ENCODE measurements at regions not wholly inside any gene's neighbourhood (a gene's known extent, or its start where the extent isn't known, plus 50 kb on each side); places are given as distances from the start of the nearest gene placed in this dataset.

DNA sequence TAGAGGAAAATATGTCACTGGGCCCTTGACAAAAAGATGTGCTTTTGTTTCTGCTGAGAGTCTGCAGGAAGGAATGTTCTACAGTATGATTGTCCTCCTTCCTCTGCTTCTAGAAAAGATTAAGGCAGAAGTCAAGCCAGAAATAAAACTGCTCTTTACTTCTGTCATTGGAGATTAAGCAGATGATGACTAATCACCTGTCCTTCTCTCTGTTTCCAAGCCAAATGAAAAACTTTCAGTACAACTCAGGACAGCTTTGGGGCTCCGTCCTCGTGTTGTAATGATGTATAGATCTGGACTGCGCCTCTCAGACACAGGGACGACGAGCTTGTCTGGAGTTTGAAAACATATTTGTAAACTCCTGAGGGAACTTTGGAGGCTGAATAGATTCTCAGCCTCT lies 159.3 kb downstream of the DYRK2 start:
- DNase-seq (ENCODE audit: low read depth in 4 of 6, low spot score in 6 of 6): no peak
- H3K4me1 ChIP-seq (ENCODE audit: control insufficient read depth, insufficient read depth, low read length): no peaks in the 10 kb centered on the region
- no peak overlapping the region for H3K27ac ChIP-seq (ENCODE audit: low read depth, low read length)
- no peaks in the 10 kb centered on the region for H3K36me3 ChIP-seq (ENCODE audit: control insufficient read depth, insufficient read depth, low read length)
- no peak overlapping the region for H3K4me3 ChIP-seq (ENCODE audit: low read depth, low read length)
- no peaks in the 10 kb centered on the region for H3K9me3 ChIP-seq (ENCODE audit: control insufficient read depth, insufficient read depth, low read length)
- WGBS (ENCODE audit: insufficient coverage): 80% methylated on average over 2 of the region's 5 CpGs
- H3K27me3 ChIP-seq (ENCODE audit: control insufficient read depth, insufficient read depth, low read length): no peaks in the 10 kb centered on the region

DNA sequence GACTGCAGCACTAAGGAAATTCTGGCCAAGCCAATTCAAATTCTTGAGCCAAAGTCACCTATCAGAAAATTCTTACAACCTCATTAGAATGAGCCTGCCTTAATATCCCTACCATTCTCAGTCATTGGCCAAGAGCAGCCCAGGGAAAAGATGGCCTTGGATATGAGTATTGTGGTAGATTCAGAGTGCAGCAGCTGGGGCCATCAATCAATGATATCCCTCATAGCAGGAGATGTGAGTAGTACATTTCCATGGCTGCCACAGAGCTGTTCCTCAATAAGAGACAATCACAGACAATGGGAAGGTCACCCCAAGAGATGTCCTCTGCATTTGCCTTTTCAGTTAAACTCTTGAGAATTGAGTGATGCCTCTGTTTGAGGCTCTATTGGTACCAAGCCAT lies 161.6 kb downstream of the DYRK2 start:
- no peak overlapping the region for H3K27ac ChIP-seq (ENCODE audit: low read depth, low read length)
- no peak overlapping the region for H3K4me3 ChIP-seq (ENCODE audit: low read depth, low read length)
- no peaks in the 10 kb centered on the region for H3K36me3 ChIP-seq (ENCODE audit: control insufficient read depth, insufficient read depth, low read length)
- DNase-seq (ENCODE audit: low read depth in 4 of 6, low spot score in 6 of 6): no peak
- no peaks in the 10 kb centered on the region for H3K4me1 ChIP-seq (ENCODE audit: control insufficient read depth, insufficient read depth, low read length)
- H3K9me3 ChIP-seq (ENCODE audit: control insufficient read depth, insufficient read depth, low read length): no peaks in the 10 kb centered on the region
- H3K27me3 ChIP-seq (ENCODE audit: control insufficient read depth, insufficient read depth, low read length): no peaks in the 10 kb centered on the region

DNA sequence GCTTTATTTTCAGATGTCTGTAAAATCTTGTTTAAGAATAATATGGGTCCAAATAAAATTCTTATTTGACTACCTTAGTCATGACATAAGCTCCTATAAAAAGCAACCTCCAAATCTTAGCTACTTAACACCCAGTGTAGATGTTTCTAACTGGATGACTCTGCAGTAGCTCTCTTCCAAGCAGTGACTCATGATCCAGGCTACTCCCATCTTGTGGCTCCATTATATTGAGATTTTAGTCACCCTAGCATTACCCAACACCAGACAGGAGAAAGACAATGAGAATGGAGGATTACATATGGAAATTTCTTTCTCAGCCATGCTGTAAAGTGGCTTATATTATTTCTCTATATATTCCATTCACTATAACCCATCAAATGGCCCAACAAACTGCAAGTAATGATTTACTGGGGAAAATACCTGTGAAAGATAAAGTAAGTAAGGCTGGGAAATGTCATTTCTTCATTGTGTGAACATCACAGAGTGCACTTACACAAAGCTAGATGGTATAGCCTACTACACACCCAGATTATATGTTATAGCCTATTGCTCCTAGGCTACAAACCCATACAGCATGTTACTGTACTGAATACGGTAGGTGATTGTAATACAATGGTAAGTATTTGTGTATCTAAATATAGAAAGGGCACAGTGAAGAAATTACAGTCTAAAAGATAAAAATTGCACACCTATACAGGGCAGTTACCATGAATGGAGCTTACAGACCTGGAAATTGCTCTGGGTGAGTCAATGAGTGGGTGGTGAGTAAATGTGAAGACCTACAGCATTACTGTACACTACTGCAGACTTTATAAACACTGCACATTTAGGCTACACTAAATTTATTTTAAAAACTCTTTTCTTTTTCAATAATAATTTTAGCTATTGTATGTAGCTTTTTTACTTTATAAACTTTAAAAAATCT lies 163.2 kb downstream of the DYRK2 start:
- no peaks in the 10 kb centered on the region for H3K27me3 ChIP-seq (ENCODE audit: control insufficient read depth, insufficient read depth, low read length)

DNA sequence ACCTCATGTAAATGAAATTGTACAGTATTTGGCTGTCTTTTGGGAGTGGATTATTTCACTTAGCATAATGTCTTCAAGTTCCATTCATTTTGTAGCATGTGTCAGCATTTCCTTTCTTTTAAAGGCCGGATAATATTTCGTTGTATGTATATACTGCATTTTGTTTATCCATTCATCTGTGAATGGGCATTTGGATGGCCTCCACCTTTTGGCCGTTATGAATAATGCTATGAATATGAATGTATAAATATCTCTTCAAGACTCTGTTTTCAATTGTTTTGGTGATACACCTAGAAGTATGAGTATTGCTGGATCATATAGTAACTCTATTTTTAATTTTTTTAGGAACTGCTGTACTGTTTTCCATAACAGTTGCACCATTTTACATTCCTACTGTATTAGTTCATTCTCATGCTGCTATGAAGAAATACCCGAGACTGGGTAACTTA lies 164.9 kb downstream of the DYRK2 start:
- H3K27me3 ChIP-seq (ENCODE audit: control insufficient read depth, insufficient read depth, low read length): no peaks in the 10 kb centered on the region
- peaks cover 3% of the 10 kb centered on the region for H3K9me3 ChIP-seq (ENCODE audit: control insufficient read depth, insufficient read depth, low read length)
- WGBS (ENCODE audit: insufficient coverage): no CpG with 5 or more reads among the region's 4 CpGs
- no peaks in the 10 kb centered on the region for H3K4me1 ChIP-seq (ENCODE audit: control insufficient read depth, insufficient read depth, low read length)
- no peak for DNase-seq (ENCODE audit: low read depth in 4 of 6, low spot score in 6 of 6)
- no peak overlapping the region for H3K4me3 ChIP-seq (ENCODE audit: low read depth, low read length)
- H3K27ac ChIP-seq (ENCODE audit: low read depth, low read length): no peak overlapping the region
- no peaks in the 10 kb centered on the region for H3K36me3 ChIP-seq (ENCODE audit: control insufficient read depth, insufficient read depth, low read length)

More for the DNA sequence above, 163.2 kb downstream of the DYRK2 start:
- Histone ChIP-seq H3K36me3 (ENCODE audit: control insufficient read depth, insufficient read depth, low read length) (no peaks in the 10 kb centered on the region), H3K27ac (ENCODE audit: low read depth, low read length) (no peak overlapping the region), H3K9me3 (ENCODE audit: control insufficient read depth, insufficient read depth, low read length) (peaks cover 3% of the 10 kb centered on the region), H3K4me3 (ENCODE audit: low read depth, low read length) (no peak overlapping the region), H3K4me1 (ENCODE audit: control insufficient read depth, insufficient read depth, low read length) (no peaks in the 10 kb centered on the region)
- DNase-seq (ENCODE audit: low read depth in 4 of 6, low spot score in 6 of 6): no peak
- WGBS (ENCODE audit: insufficient coverage): no CpG with 5 or more reads among the region's 1 CpG

DNA sequence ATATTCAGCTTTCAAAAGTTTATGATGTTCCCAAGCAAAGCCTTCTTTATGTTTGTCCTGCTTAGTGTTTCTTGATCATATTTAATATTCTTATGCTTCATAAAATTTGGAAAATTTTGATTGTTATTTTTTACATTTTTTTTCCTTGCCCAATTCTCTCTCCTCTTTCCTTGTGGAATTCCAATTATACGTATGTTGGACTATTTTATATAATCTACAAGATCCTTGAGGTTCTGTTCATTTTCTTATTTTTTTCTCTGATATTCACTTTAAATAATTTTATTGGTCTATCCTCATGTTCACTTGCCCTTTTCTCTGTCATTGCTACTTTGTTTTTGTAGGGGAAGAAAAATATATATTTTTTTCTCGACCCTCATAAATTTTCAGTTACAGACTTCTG lies 167.7 kb downstream of the DYRK2 start:
- Histone ChIP-seq H3K27me3 (ENCODE audit: control insufficient read depth, insufficient read depth, low read length) (no peaks in the 10 kb centered on the region), H3K9me3 (ENCODE audit: control insufficient read depth, insufficient read depth, low read length) (peaks cover 3% of the 10 kb centered on the region), H3K36me3 (ENCODE audit: control insufficient read depth, insufficient read depth, low read length) (no peaks in the 10 kb centered on the region), H3K4me3 (ENCODE audit: low read depth, low read length) (no peak overlapping the region), H3K27ac (ENCODE audit: low read depth, low read length) (no peak overlapping the region), H3K4me1 (ENCODE audit: control insufficient read depth, insufficient read depth, low read length) (no peaks in the 10 kb centered on the region)
- no peak for DNase-seq (ENCODE audit: low read depth in 4 of 6, low spot score in 6 of 6)
- WGBS (ENCODE audit: insufficient coverage): no CpG with 5 or more reads among the region's 2 CpGs

DNA sequence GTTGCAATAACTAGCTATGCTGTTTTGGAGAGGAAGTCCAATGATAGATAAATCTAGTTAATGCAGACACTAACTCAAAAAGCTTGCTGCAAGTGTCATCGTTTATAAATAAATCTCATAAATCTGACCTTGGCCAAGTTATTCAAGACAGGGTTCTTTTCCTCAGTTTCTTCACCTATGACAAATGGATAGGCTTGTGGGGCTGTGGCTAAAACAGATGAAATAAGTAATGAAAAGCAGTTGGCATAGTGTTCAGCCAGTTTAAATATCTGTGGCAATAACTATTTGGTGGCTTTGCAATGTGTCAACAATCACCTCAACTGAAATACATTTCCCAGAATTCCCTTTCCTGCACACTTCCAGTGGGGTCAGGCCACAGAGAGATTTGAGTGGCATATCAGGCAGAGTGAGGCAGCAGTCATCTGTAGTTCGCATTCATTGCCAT lies 169.9 kb downstream of the DYRK2 start:
- Histone ChIP-seq H3K4me3 (ENCODE audit: low read depth, low read length) (no peak overlapping the region), H3K36me3 (ENCODE audit: control insufficient read depth, insufficient read depth, low read length) (no peaks in the 10 kb centered on the region), H3K27me3 (ENCODE audit: control insufficient read depth, insufficient read depth, low read length) (no peaks in the 10 kb centered on the region), H3K27ac (ENCODE audit: low read depth, low read length) (no peak overlapping the region), H3K9me3 (ENCODE audit: control insufficient read depth, insufficient read depth, low read length) (peaks cover 3% of the 10 kb centered on the region), H3K4me1 (ENCODE audit: control insufficient read depth, insufficient read depth, low read length) (no peaks in the 10 kb centered on the region)
- no peak for DNase-seq (ENCODE audit: low read depth in 4 of 6, low spot score in 6 of 6)
- WGBS (ENCODE audit: insufficient coverage): 100% methylated on average over 1 of the region's 2 CpGs

DNA sequence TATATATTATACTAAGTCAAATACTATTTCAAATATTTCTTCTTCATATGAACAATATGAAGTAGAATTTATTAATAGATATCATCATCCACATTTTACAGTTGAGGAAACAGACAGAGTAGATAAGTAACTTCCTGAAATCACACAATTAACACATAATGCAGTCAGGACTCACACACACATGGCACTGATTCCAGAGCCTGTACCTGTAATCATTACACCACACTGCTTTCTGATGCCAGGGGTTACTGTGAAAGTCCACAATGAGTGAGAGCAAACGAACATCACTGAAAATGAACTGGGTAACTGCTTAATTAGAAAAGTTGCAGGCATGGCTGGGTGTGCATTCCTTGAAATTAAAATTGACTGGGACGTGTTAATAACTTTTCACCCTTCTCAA lies 169.3 kb upstream of the IFNG-AS1 start:
- DNase-seq (ENCODE audit: low read depth in 4 of 6, low spot score in 6 of 6): no peak
- Histone ChIP-seq H3K4me1 (ENCODE audit: control insufficient read depth, insufficient read depth, low read length) (no peaks in the 10 kb centered on the region), H3K36me3 (ENCODE audit: control insufficient read depth, insufficient read depth, low read length) (no peaks in the 10 kb centered on the region), H3K9me3 (ENCODE audit: control insufficient read depth, insufficient read depth, low read length) (peaks cover 3% of the 10 kb centered on the region), H3K27me3 (ENCODE audit: control insufficient read depth, insufficient read depth, low read length) (no peaks in the 10 kb centered on the region), H3K27ac (ENCODE audit: low read depth, low read length) (no peak overlapping the region), H3K4me3 (ENCODE audit: low read depth, low read length) (no peak overlapping the region)
- no CpG with 5 or more reads among the region's 2 CpGs for WGBS (ENCODE audit: insufficient coverage)

DNA sequence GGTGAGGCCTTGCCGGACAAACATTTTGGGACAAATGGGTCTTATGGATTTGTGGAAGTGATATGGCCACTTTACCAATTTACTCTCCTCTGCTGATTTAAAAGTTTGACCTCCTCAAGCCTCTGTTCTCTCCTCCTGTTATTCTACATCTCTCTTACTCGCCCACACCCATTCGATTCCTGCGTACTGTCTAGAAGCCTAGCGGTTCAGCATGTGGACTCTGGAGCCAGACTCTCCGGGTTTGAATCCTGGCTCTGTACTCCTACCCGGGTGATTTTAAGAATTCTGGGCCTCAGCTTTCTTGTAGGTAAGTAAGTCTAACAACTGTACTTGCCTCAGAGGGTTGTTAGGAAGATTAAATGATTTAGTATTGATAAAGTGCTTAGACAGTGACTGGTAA lies 168.6 kb upstream of the IFNG-AS1 start:
- H3K9me3 ChIP-seq (ENCODE audit: control insufficient read depth, insufficient read depth, low read length): no peaks in the 10 kb centered on the region
- DNase-seq (ENCODE audit: low read depth in 4 of 6, low spot score in 6 of 6): no peak
- 90% methylated on average over 6 of the region's 7 CpGs for WGBS (ENCODE audit: insufficient coverage)
- no peaks in the 10 kb centered on the region for H3K36me3 ChIP-seq (ENCODE audit: control insufficient read depth, insufficient read depth, low read length)
- no peak overlapping the region for H3K27ac ChIP-seq (ENCODE audit: low read depth, low read length)
- no peaks in the 10 kb centered on the region for H3K4me1 ChIP-seq (ENCODE audit: control insufficient read depth, insufficient read depth, low read length)
- H3K4me3 ChIP-seq (ENCODE audit: low read depth, low read length): no peak overlapping the region
- no peaks in the 10 kb centered on the region for H3K27me3 ChIP-seq (ENCODE audit: control insufficient read depth, insufficient read depth, low read length)

DNA sequence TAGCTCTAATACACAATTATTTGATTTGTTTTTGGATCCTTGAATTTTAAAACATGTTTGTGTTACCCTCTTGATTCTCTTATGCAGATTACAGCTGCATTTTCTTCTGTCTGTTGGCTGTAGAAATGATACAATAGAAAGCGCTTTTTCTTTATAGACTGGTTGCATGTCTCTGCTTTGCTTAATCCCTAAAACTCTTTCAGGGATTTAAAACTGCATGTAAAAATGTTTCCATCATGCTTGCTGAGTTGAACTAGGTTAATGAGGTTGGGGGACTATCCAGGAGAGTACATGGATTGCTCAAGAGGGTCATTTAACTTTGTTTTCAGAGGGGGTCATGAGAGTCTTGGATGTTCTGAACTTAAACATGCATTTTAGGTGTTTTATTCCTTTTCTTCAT lies 166.4 kb upstream of the IFNG-AS1 start:
- no CpG with 5 or more reads among the region's 1 CpG for WGBS (ENCODE audit: insufficient coverage)
- no peaks in the 10 kb centered on the region for H3K27me3 ChIP-seq (ENCODE audit: control insufficient read depth, insufficient read depth, low read length)

DNA sequence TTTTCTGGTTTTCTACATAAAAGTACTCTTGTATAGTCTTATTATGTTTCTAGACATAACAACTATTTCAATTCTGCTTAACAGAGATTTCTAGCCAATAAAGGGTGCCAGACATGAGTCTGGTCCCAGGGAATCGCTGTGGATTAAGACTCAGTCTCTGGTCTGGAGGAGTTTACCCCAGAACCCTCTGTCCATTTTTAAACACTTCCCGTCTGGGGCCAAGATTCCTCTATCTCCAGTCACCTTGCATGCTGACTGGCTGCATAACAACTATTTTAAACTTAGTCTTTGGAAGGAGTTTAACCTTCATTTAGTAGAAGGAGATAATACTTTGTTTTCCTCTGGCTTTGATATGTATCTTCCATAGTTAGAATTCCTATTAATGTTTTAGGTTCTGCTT lies 163.1 kb upstream of the IFNG-AS1 start:
- H3K27ac ChIP-seq (ENCODE audit: low read depth, low read length): no peak overlapping the region
- no CpG with 5 or more reads among the region's 2 CpGs for WGBS (ENCODE audit: insufficient coverage)
- no peaks in the 10 kb centered on the region for H3K4me1 ChIP-seq (ENCODE audit: control insufficient read depth, insufficient read depth, low read length)
- no peak for DNase-seq (ENCODE audit: low read depth in 4 of 6, low spot score in 6 of 6)
- H3K4me3 ChIP-seq (ENCODE audit: low read depth, low read length): no peak overlapping the region
- no peaks in the 10 kb centered on the region for H3K9me3 ChIP-seq (ENCODE audit: control insufficient read depth, insufficient read depth, low read length)
- H3K27me3 ChIP-seq (ENCODE audit: control insufficient read depth, insufficient read depth, low read length): no peaks in the 10 kb centered on the region
- H3K36me3 ChIP-seq (ENCODE audit: control insufficient read depth, insufficient read depth, low read length): no peaks in the 10 kb centered on the region

More for the DNA sequence above, 166.4 kb upstream of the IFNG-AS1 start:
- H3K4me1 ChIP-seq (ENCODE audit: control insufficient read depth, insufficient read depth, low read length): no peaks in the 10 kb centered on the region
- no peak overlapping the region for H3K4me3 ChIP-seq (ENCODE audit: low read depth, low read length)
- no peak for DNase-seq (ENCODE audit: low read depth in 4 of 6, low spot score in 6 of 6)
- H3K9me3 ChIP-seq (ENCODE audit: control insufficient read depth, insufficient read depth, low read length): no peaks in the 10 kb centered on the region
- no peak overlapping the region for H3K27ac ChIP-seq (ENCODE audit: low read depth, low read length)
- no peaks in the 10 kb centered on the region for H3K36me3 ChIP-seq (ENCODE audit: control insufficient read depth, insufficient read depth, low read length)

Data from spinal cord (tissue), 9 donors.